ENCODE measurements at regions not wholly inside any gene's neighbourhood (a gene's known extent, or its start where the extent isn't known, plus 50 kb on each side); places are given as distances from the start of the nearest gene placed in this dataset.

DNA sequence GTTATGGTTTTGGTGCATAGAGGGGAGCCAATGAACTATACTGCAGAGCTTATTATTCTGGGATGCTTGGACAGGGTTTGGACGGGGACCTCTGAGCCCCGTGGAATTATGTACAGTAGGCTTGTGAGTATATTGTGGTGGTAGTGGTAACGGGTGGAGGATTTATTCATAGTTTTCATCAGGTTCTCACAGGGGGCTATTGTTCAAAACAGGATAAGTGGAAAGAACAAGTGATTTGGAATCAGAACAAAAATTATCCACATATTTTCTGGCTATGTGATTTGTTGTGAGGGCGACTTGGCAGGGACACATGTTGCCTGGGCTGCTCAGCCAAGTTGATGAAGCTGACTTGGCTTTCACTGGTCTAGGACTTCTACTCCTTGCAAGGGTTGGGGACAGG is 64.6 kb upstream of the ELOVL5 start:
- Mint-ChIP-seq H3K4me1 (ENCODE audit: unreplicated experiment) (no peaks in the 10 kb centered on the region), H3K4me3 (no peak overlapping the region), H3K36me3 (no peaks in the 10 kb centered on the region), H3K9me3 (no peaks in the 10 kb centered on the region), H3K27ac (no peak overlapping the region), H3K27me3 (no peaks in the 10 kb centered on the region)
- TF ChIP-seq, protein P1, sequence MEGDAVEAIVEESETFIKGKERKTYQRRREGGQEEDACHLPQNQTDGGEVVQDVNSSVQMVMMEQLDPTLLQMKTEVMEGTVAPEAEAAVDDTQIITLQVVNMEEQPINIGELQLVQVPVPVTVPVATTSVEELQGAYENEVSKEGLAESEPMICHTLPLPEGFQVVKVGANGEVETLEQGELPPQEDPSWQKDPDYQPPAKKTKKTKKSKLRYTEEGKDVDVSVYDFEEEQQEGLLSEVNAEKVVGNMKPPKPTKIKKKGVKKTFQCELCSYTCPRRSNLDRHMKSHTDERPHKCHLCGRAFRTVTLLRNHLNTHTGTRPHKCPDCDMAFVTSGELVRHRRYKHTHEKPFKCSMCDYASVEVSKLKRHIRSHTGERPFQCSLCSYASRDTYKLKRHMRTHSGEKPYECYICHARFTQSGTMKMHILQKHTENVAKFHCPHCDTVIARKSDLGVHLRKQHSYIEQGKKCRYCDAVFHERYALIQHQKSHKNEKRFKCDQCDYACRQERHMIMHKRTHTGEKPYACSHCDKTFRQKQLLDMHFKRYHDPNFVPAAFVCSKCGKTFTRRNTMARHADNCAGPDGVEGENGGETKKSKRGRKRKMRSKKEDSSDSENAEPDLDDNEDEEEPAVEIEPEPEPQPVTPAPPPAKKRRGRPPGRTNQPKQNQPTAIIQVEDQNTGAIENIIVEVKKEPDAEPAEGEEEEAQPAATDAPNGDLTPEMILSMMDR (conservative IDR thresholded peaks at IDR 0.05): no peak
- no peak for DNase-seq (ENCODE audit: extremely low spot score, unreplicated experiment)

DNA sequence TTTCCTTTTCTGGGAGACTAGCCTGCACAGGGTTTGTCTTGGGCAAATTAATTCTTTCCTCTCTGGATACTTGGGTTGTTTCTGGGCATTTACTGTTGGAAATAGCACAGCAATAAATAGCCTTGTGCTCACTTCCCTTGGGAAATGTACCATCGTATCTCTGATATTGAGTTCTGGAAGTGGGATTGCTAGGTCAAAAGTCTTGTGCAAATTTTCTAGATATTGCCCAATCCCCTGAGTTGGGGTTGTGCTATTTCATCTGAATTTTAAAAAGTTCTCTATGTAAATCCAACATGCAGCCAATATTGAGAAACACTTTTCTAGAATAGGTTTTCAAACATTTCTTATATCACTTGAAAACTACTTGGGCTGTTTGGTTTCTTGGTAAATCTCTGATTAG is 64.0 kb upstream of the ELOVL5 start:
- Mint-ChIP-seq H3K4me1 (ENCODE audit: unreplicated experiment) (no peaks in the 10 kb centered on the region), H3K27ac (no peak overlapping the region), H3K9me3 (no peaks in the 10 kb centered on the region), H3K4me3 (no peak overlapping the region), H3K27me3 (no peaks in the 10 kb centered on the region), H3K36me3 (no peaks in the 10 kb centered on the region)
- TF ChIP-seq, protein P1 (conservative IDR thresholded peaks at IDR 0.05): no peak
- no peak for DNase-seq (ENCODE audit: extremely low spot score, unreplicated experiment)

DNA sequence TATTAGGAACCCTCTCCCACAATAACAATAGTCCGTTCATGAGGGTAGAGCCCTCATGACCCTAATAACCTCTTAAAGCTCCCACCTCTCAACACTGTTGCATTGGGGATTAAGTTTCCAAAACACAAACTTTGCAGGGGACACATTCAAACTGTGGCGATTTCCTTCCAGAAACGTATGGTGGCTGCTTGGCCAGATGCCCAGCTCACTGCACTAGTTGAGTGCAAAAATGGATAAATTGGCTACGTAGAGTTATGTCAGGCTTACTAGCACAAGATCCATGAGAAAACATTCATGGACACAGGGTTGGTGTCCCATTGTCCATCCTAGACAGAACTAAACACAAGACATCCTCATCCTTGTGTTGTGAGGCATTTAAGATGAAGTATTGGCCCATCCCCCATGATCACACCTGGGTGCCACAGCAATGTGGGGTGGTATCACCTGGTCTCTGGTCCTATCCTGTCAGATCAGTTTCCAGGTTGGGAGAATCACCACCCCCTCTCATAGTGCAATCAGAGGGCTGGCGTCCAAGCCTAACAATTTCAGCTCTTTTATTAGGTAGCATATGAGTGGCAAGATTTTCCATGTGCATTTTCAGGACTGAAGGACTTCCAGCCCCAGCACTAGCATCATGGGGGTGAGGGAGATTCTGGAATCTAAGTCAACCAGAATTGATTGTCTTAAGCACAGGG is 63.4 kb upstream of the ELOVL5 start:
- H3K27ac Mint-ChIP-seq: no peak overlapping the region
- TF ChIP-seq, protein P1 (conservative IDR thresholded peaks at IDR 0.05): no peak
- DNase-seq (ENCODE audit: extremely low spot score, unreplicated experiment): no peak
- no peak overlapping the region for H3K4me3 Mint-ChIP-seq
- no peaks in the 10 kb centered on the region for H3K4me1 Mint-ChIP-seq (ENCODE audit: unreplicated experiment)
- no peaks in the 10 kb centered on the region for H3K36me3 Mint-ChIP-seq
- H3K27me3 Mint-ChIP-seq: no peaks in the 10 kb centered on the region
- no peaks in the 10 kb centered on the region for H3K9me3 Mint-ChIP-seq

DNA sequence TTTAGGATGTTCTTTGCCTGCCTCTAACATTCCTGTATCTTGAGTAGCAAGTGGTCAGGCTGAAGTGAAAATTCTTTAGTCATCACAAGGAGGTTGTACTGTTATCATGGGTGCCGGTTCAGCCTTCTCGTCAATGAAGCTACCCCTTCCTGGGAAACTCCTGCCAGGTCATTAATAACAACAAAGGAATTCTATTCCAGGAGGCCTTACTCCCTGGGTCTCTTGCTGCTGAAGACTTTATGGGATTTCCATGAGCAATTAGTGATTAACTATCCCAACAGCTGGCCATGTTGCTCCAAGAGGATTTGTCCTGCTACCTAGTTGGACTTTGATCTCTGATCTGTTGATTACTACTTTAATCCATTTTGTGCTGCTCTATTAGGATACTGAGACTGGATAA is 62.7 kb upstream of the ELOVL5 start:
- H3K4me1 Mint-ChIP-seq (ENCODE audit: unreplicated experiment): no peaks in the 10 kb centered on the region
- H3K9me3 Mint-ChIP-seq: no peaks in the 10 kb centered on the region
- H3K36me3 Mint-ChIP-seq: no peaks in the 10 kb centered on the region
- no peak for DNase-seq (ENCODE audit: extremely low spot score, unreplicated experiment)
- H3K27ac Mint-ChIP-seq: no peak overlapping the region
- no peaks in the 10 kb centered on the region for H3K27me3 Mint-ChIP-seq
- TF ChIP-seq, protein P1 (conservative IDR thresholded peaks at IDR 0.05): no peak
- no peak overlapping the region for H3K4me3 Mint-ChIP-seq

DNA sequence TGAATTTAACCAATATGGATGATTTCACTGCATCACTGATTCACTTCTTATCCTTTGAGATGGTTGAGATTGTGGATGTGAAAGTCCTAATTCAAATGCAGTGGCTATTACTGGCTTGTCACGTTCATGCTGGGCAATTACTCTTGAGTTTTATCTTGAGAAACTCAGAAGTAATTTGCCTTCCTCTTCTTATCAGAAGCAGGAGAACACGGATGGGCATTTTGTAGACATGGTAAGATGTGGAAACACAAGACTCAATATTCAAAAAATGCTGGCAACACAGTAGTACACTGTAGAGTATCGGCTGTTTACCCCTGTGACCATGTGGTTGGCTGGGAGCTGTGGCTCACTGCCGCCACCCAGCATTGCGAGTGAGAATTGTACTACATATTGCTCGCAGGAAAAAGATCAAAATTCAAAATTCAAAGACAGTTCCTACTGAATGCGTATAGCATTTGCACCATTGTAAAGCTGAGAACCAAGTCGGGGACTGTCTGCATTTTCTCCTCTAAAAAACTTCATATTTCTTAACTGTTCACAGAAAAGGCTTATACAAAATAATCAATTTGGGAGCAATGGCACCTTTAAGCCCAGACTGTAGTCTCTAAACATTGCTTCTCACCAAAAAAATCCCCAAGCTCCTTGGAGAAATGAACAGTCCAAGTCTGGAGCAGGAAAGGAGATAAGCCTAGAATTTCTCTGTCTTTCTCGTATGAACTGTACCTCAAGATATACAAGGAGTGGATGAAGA is 61.9 kb upstream of the ELOVL5 start:
- H3K27ac Mint-ChIP-seq: no peak overlapping the region
- no peaks in the 10 kb centered on the region for H3K36me3 Mint-ChIP-seq
- no peak for DNase-seq (ENCODE audit: extremely low spot score, unreplicated experiment)
- H3K27me3 Mint-ChIP-seq: no peaks in the 10 kb centered on the region
- H3K9me3 Mint-ChIP-seq: no peaks in the 10 kb centered on the region
- no peaks in the 10 kb centered on the region for H3K4me1 Mint-ChIP-seq (ENCODE audit: unreplicated experiment)
- no peak overlapping the region for H3K4me3 Mint-ChIP-seq
- TF ChIP-seq, protein P1 (conservative IDR thresholded peaks at IDR 0.05): peak; percentile 56

All from type B pancreatic cell (in vitro differentiated cells).